H1 (cell line): ENCODE measurements at regions not wholly inside any gene's neighbourhood (a gene's known extent, or its start where the extent isn't known, plus 50 kb on each side); places are given as distances from the start of the nearest gene placed in this dataset.

Source experiments
- CHD7 ChIP-seq: fragments of 300-600 bp; sonication (generic); IDR thresholded peaks from 2 replicates; pipeline ENCODE4 v1.7.1; 2012; ENCODE audit warnings: low read length, moderate library complexity, mild to moderate bottlenecking, inconsistent platforms; ENCODE audit not compliant: insufficient replicate concordance

- no peak for TF ChIP-seq CHD7
Observed at GRCh38 chr20:55424476-55424875, 580.8 kb downstream of the CBLN4 start (continued).
